GM18873 (cell line): ENCODE measurements at regions not wholly inside any gene's neighbourhood (a gene's known extent, or its start where the extent isn't known, plus 50 kb on each side); places are given as distances from the start of the nearest gene placed in this dataset.

Experiments
- ATAC-seq: cut with Tn5 transposase; IDR thresholded peaks from one replicate; pipeline ENCODE4 v1.9.1; 2021; ENCODE audit warnings: mild to moderate bottlenecking, moderate library complexity, moderate number of reproducible peaks; ENCODE audit not compliant: unreplicated experiment, low FRiP score

DNA sequence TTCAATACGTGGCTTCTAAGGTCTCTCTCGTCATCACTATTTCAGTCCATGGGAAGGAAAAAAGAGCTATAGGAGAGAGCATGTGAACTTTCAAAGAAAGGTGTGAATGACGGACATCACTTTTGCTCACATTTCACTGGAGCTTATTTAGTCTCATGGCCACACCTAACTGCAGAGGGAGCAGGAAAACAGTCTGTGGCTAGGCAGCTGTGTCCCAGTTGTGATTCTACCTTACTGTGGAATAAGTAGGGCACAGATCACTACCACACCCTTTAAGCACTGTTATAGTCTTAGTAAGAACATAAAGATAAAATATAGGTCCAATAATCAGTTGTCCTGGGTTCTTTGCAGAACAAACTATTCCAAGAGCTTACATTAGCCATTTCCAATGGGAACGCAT, 192.9 kb downstream of the NRIP1 start:
- ATAC-seq, result no peak

DNA sequence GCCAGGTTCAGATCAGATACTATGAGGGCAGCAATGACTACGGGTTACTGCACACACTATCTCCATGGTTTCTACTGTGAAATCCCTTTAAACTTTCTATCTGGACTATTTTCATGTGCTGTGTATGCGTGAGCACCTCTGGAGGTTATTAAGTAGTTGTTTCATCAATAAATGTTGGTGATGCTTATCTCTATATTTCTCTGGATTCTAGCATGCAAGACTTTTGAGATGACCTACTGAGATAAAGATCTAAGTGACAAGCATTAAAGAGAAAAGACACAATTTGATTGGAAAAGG, 194.0 kb downstream of the NRIP1 start:
- ATAC-seq, result no peak

DNA sequence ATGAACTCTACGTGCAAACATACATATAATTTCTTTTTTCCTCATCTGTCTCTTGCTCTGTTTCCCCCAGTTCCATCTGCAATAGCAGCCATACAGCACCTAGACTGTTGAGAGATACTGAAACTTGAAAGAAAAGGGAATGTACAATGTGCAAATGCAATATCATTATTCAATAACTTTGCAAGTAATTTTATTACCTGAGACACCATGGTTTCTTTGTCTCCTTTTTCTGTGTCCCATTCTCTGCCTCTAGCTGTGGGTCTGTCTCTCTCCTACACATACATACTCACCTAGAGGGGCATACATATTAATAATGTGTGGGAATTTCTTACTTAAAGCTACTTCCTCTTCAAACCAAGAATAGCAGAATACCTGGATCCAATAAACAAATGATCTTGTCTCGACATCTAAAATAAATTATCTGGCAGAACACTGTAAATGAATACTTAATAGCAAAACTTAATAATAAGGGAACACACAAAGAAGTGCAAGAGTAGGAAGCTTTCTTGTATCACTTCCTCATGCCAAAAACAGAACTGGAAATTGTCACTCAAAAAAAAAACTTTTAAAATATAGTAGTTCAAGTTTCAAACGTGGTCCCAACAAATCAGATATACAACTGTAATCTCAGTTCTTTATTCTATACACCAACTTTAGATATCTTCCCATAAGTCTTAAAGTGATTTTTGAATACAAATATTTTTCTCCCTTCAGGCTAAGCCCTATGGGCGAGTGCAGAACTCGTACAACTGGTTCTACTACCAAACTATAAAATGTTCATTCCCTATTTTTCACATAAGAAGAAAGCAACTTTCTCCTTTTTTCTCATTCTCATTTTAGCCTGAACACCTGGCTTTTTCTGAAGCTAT, 194.6 kb downstream of the NRIP1 start:
- no peak for ATAC-seq

- ATAC-seq, result no peak
These were observed 197.7 kb downstream of the NRIP1 start for GRCh38 chr21:14866859-14867765.

DNA sequence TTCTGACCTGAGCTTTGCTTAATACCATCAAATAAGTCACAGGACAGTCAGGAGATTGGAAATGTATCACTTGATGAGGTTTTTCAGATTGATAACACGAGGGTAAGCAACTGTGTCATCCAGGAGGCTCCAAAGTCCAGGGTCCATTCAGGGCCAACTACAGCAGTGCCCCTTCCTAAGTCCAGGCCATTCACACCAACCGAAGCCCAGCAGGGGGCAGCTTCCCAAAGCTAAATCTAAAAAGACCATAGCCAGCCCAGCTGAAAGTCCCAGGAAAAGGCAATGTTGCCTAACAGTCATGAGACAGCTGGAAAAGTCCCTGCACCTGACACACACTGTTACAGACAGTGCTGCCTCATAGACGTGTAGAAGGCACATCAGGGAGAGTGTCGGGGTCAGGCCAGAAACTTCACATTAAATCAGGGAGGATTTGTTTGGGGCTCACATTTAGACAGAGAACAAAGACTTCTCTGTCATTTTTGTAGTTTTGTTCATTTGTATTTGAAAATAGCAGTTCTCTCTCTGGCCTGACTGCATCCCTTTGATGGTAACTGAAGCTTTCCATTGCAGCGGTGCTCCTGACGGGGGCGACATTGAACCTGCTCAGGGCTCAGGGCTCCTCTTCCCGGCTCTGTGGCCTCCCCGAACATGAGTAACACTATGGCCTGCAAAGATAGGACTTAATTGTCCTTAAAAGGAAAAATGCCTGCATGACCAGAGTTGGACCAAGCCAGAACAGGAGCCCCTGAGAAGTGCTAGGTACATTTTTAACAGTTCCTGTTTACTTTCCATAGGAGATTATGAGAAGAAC, 200.4 kb downstream of the NRIP1 start:
- ATAC-seq, result peak; percentile 74

DNA sequence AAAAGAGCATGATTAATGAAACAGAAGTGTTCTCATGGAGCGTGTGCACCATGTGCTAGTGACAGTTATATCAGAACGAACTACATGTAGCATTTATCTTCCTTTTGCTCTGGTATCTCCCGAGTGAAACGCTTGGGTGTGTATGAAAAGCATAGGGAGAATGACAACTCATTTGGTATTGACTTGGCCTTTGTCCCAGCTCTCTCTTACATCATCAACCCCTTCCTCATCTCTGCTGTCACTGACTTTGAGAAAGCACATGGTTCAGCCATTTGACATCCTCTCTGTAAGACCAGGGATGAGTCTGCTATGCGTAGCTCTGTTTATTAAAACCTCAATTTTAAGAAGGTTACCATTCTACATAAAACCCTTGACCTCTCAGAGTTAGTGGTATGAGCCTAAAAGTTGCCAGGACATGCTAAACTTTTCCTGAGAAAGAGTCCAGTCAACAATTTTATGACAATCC, 201.0 kb downstream of the NRIP1 start:
- no peak for ATAC-seq

GRCh38 chr21:14862794-14863720, 201.7 kb downstream of the NRIP1 start:
- no peak for ATAC-seq

DNA sequence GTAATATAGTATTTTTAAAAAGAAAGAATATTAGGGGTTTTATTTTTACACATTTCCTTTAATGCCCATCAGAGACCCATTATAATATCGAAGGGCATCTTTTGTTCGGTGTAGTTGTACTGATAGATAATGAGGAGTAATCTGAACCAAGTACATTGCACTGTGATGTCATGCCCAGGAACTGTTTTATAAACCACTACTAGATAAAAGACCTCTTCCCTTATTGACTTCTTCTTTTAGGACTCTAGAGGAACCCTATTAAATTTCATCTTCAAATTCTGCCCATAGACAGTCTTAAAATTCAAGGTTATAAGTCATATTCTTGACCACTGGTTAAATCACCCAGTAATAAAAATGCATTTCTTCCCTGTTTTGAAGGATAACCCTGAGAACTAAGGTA, 206.5 kb downstream of the NRIP1 start:
- no peak for ATAC-seq

DNA sequence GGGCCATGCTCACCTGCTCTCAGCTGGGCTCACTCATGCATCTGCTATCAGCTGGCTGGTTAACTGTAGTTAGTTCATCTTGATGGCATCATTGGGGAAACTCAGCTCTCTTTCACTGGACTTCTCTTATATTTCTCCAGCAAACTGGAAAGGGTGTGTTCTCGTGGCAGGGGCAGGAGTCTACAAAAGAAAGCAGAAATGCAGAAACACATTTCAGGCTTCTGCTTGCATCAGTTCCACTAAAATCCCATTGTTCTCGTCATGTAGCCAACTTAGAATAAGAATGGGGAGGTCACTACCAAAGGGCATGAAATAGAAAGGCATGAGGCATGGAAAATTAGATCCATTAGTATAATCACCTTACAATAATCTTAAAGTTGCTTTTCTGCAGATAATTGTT, 207.3 kb downstream of the NRIP1 start:
- no peak for ATAC-seq

DNA sequence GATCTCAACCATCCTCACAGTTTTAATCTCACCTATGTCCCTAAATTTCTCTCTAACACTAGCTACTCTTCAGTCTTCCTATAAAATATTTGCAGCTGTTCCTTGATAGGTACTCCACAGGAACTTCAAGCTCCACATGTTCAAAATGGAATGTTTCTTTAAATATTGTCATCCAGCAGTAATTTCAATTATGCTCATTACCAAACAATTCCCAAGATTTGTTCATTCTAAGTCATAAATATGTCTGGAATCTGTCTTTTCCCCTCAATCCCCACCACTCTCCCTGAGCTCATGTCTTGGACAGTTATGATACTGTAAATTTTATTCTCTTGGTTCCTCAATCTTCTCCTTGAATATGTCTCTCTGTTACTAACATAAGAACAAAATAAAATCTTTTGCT, 214.4 kb downstream of the NRIP1 start:
- no peak for ATAC-seq

DNA sequence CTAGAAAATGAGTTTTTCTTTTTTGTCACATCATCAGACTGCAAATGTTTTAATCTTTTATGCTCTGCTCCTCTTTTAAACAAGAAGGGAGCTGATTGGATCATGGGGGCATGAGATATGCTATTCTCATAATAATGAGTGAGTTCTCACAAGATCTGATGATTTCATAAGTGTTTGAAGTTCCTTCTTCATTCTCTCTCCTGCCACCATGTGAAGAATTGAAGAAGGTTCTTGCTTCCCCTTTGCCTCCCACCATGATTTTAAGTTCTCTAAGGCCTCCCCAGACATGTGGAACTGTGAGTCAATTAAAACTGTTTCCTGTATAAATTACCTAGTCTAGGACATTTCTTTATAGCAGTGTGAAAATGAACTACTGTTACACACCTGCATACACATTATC, 218.2 kb downstream of the NRIP1 start:
- ATAC-seq, result no peak

GRCh38 chr21:14844001-14844400, 220.8 kb downstream of the NRIP1 start:
- no peak for ATAC-seq

DNA sequence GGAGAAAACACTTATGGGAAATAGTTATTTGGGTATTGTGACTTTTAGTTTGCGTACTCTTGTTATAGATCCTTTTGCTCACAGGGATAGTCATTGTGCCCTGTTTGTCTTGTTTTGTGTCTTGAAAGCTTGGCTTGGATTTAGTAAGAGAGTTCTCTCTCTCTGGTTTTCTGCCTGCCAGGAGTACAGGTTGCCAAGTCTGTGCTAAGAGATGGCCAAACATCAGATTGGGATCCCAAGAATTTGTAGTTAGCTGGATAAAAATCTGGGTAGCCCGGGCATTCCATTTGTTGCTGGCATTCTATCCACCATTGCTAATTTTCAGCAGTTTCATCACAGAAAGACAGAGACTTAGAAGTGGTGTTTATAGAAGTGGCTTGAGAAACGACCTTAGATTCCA, 222.2 kb downstream of the NRIP1 start:
- ATAC-seq, result no peak

DNA sequence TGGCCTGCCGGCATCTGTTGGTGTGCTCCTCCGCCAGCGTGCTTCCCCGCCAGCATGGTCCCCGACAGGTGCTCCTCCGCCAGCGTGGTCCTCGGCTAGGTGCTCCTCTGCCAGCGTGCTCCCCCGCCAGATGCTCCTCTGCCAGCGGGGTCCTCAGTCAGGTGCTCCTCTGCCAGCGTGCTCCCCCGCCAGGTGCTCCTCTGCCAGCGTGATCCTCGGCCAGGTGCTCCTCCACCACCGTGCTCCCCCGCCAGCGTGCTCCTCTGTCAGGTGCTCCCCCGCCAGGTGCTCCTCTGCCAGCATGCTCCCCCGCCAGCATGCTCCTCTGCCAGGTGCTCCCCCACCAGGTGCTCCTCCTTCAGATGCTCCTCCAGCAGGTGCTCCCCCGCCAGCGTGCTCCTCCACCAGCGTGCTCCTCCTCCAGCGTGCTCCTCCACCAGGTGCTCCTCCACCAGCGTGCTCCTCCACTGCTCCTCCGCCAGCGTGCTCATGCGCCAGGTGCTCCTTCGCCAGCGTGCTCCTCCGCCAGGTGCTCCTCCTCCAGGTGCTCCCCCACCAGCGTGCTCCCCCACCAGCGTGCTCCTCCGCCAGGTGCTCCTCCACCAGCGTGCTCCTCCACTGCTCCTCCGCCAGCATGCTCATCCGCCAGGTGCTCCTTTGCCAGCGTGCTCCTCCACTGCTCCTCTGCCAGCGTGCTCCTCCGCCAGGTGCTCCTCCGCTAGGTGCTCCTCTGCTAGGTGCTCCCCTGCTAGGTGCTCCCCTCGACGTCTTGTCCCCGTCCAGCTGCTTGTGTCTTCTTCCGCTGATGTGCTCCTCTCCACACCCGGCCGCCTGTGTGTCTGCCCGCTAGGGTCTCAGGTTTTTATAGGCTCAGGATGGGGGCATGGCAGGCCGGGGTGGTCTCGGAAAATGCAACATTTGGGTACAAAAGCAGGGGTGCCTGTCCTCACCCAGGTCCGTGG, 223.0 kb downstream of the NRIP1 start:
- ATAC-seq, result no peak

GRCh38 chr21:14838400-14838799, 226.4 kb downstream of the NRIP1 start:
- ATAC-seq, result no peak

DNA sequence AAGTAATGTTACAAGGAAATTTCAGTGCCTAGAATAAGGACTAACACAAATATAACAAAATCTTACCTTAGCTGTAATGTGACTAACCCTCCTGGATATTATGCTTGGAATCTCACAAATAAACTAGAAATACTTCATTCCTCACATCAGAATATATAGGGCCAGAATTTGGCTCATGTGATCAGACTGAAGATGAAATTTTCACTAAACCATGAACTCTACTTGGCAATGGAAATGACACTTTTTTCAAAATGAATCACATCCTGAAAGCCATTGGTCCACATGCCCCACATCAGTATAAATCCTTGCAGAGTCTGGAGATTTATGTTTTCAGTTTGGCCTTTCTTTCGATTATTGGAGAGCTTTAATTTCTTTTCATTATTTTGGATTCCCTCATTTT, 227.8 kb downstream of the NRIP1 start:
- no peak for ATAC-seq

DNA sequence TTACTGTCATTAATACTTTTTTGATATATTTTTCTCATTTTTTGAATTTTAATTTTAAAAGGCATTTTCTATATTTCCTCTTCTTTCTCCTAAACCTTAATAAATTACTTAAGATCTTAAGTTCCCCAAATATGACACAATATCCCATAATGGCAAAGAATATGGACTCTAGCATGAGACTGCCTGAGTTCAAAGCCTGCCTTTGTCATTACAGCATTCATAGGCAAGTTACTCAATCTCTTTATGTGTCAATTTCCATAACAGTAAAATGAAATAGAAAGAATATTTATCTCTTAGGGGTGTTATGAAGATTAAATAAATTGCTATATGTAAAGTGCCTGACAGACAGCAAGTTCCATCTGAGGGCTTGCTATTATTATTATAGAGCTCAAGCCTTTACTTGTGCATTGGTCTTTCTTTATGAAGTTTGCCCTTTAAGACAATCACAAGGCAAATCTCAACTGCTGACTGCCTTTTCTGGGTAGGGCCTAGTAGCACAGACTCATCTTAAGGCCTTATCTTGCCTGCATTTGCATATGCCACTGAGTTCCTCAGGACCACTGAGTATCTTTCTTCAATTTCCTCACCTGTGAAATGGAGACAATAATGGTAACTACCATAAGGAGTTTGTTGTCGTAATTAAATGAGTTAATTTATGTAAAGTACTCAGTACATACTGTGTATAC, 231.0 kb downstream of the NRIP1 start:
- no peak for ATAC-seq

DNA sequence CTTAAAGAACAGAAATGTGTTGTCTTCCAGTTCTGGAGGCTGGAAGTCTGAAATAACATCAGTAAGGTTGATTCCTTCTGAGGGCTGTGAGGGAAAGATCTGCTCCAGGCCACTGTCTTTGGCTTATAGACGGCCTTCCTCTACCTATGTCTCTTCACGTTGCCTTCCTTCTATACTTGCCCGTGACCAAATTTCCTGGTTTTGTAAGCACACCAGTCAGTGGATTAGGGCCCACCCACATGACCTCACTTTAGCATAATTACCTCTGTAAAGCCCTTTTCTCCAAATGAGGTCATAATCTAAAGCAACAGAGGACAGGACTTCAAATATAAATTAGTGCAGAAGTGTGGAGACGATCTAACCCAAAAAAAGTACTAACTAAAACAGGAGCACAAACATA, 231.6 kb downstream of the NRIP1 start:
- no peak for ATAC-seq
